22Rv1 (cell line): ENCODE measurements at regions not wholly inside any gene's neighbourhood (a gene's known extent, or its start where the extent isn't known, plus 50 kb on each side); places are given as distances from the start of the nearest gene placed in this dataset.

Experiments
- CTCF ChIP-seq: fragments of 450-650 bp; IDR thresholded peaks from 2 replicates; pipeline ENCODE4 v1.5.1; 2017; ENCODE audit warnings: mild to moderate bottlenecking
- ZFX ChIP-seq: fragments of 450-650 bp; IDR thresholded peaks from 2 replicates; pipeline ENCODE4 v1.6.1; 2017; ENCODE audit warnings: antibody characterized with exemption, borderline replicate concordance

- no peak for TF ChIP-seq CTCF
- no peak for TF ChIP-seq ZFX
These were observed 64.8 kb upstream of the TBCA start for GRCh38 chr5:77840930-77841329.
